ENCODE measurements at regions not wholly inside any gene's neighbourhood (a gene's known extent, or its start where the extent isn't known, plus 50 kb on each side); places are given as distances from the start of the nearest gene placed in this dataset.

GRCh38 chr9:27808864-27809263 lies 235.6 kb upstream of the C9orf72 start:
- dilution Hi-C loops (cut with MboI; ENCODE audit: extremely low pct_ligation_motif_present, low sequenced_read_pairs) (no loop called here), intact Hi-C loops (cut with micrococcal nuclease) (no loop called here)
- no peaks in the 10 kb centered on the region for H3K9me1 ChIP-seq (replicated peaks; ENCODE audit: control insufficient read depth, extremely low read depth, insufficient read depth, low read length)
- H3K9me3 ChIP-seq (replicated peaks; ENCODE audit: control insufficient read depth, insufficient read depth, low read length) = no peaks in the 10 kb centered on the region
- FAIRE-seq (no peak), DNase-seq (ENCODE audit: low read depth, low spot score) (no peak)
- TF ChIP-seq FOS (IDR thresholded peaks at IDR 0.05; ENCODE audit: borderline replicate concordance, insufficient read depth, low read length) (no peak), EZH2 (IDR thresholded peaks at IDR 0.05; ENCODE audit: borderline replicate concordance, low read depth, low read length, severe bottlenecking) (no peak)
- no peak overlapping the region for H2AFZ ChIP-seq (ENCODE audit: low read depth, low read length)
- no peak overlapping the region for H3K4me3 ChIP-seq (replicated peaks in 1 of 3; ENCODE audit: insufficient read depth in 1 of 3, low read depth in 1 of 3, low read length in 3 of 3)
- CTCF ChIA-PET = no interaction called here
- no peaks in the 10 kb centered on the region for H3K27me3 ChIP-seq (ENCODE audit: control insufficient read depth in 2 of 2, insufficient read depth in 2 of 2, low read length in 2 of 2)
- POLR2A ChIA-PET = no interaction called here
- no TSS peak for BruUV-seq (replicated peaks)
- H4K20me1 ChIP-seq (replicated peaks; ENCODE audit: control insufficient read depth, extremely low read depth, insufficient read depth, low read length) = no peaks in the 10 kb centered on the region
- no peak overlapping the region for H3K4me2 ChIP-seq (ENCODE audit: insufficient read depth, low read length)
- H3K27ac ChIP-seq (ENCODE audit: insufficient read depth, low read depth, low read length) = no peak overlapping the region
- H3K36me3 ChIP-seq (ENCODE audit: control insufficient read depth in 2 of 2, extremely low read depth in 1 of 2, insufficient read depth in 2 of 2, low read length in 2 of 2) = no peaks in the 10 kb centered on the region
- no peak overlapping the region for H3K9ac ChIP-seq (replicated peaks; ENCODE audit: extremely low read depth, insufficient read depth, low read length)
- H3K79me2 ChIP-seq (ENCODE audit: control insufficient read depth, insufficient read depth, low read length) = no peaks in the 10 kb centered on the region
- H3K4me1 ChIP-seq (ENCODE audit: control insufficient read depth, extremely low read depth, insufficient read depth, low read length) = no peaks in the 10 kb centered on the region

- no TSS peak for BruUV-seq (replicated peaks)
- dilution Hi-C loops (cut with MboI; ENCODE audit: extremely low pct_ligation_motif_present, low sequenced_read_pairs) = no loop called here
- no peak for DNase-seq (ENCODE audit: low read depth, low spot score)
- H3K9me1 ChIP-seq (replicated peaks; ENCODE audit: control insufficient read depth, extremely low read depth, insufficient read depth, low read length) = no peaks in the 10 kb centered on the region
- no peak overlapping the region for H2AFZ ChIP-seq (ENCODE audit: low read depth, low read length)
- no peak for FAIRE-seq
- intact Hi-C loops (cut with micrococcal nuclease) = no loop called here
- CTCF ChIA-PET = no interaction called here
- H3K9me3 ChIP-seq (replicated peaks; ENCODE audit: control insufficient read depth, insufficient read depth, low read length) = no peaks in the 10 kb centered on the region
- no peaks in the 10 kb centered on the region for H4K20me1 ChIP-seq (replicated peaks; ENCODE audit: control insufficient read depth, extremely low read depth, insufficient read depth, low read length)
- POLR2A ChIA-PET = no interaction called here
- H3K4me1 ChIP-seq (ENCODE audit: control insufficient read depth, extremely low read depth, insufficient read depth, low read length) = no peaks in the 10 kb centered on the region
- no peaks in the 10 kb centered on the region for H3K27me3 ChIP-seq (ENCODE audit: control insufficient read depth in 2 of 2, insufficient read depth in 2 of 2, low read length in 2 of 2)
- no peak overlapping the region for H3K4me2 ChIP-seq (ENCODE audit: insufficient read depth, low read length)
- H3K79me2 ChIP-seq (ENCODE audit: control insufficient read depth, insufficient read depth, low read length) = no peaks in the 10 kb centered on the region
- no peaks in the 10 kb centered on the region for H3K36me3 ChIP-seq (ENCODE audit: control insufficient read depth in 2 of 2, extremely low read depth in 1 of 2, insufficient read depth in 2 of 2, low read length in 2 of 2)
- TF ChIP-seq POLR2AphosphoS5 (IDR thresholded peaks at IDR 0.05; ENCODE audit: insufficient read depth, low read depth, low read length) = no peak
- no peak for TF ChIP-seq MYC (IDR thresholded peaks at IDR 0.05; ENCODE audit: low read depth, low read length)
- TF ChIP-seq GATA2 (IDR thresholded peaks at IDR 0.05; ENCODE audit: insufficient read depth, insufficient read length, low read depth, low read length) = no peak
- no peak for TF ChIP-seq POLR2A (IDR thresholded peaks at IDR 0.05; ENCODE audit: low read depth, low read length)
- TF ChIP-seq CTCF (IDR thresholded peaks at IDR 0.05; ENCODE audit: extremely low read depth in 1 of 2, insufficient read depth in 1 of 2, low read depth in 1 of 2, low read length in 2 of 2) = no peak
- TF ChIP-seq EZH2 (IDR thresholded peaks at IDR 0.05; ENCODE audit: borderline replicate concordance, low read depth, low read length, severe bottlenecking) = no peak
- no peak for TF ChIP-seq JUN (IDR thresholded peaks at IDR 0.05; ENCODE audit: borderline replicate concordance, insufficient read depth, insufficient read length, low read depth)
- no peak overlapping the region for H3K4me3 ChIP-seq (replicated peaks in 1 of 3; ENCODE audit: insufficient read depth in 1 of 3, low read depth in 1 of 3, low read length in 3 of 3)
- no peak overlapping the region for H3K9ac ChIP-seq (replicated peaks; ENCODE audit: extremely low read depth, insufficient read depth, low read length)
- no peak overlapping the region for H3K27ac ChIP-seq (ENCODE audit: insufficient read depth, low read depth, low read length)
Observed at GRCh38 chr9:27817747-27818146, 244.5 kb upstream of the C9orf72 start.
